ENCODE measurements at regions not wholly inside any gene's neighbourhood (a gene's known extent, or its start where the extent isn't known, plus 50 kb on each side); places are given as distances from the start of the nearest gene placed in this dataset.

- TF ChIP-seq CTCF (IDR thresholded peaks at IDR 0.05) (no peak), POLR2A (IDR thresholded peaks at IDR 0.05) (no peak)
Observed at GRCh38 chr6:91812596-91813274, 1225.9 kb upstream of the MAP3K7 start.

All from body of pancreas (tissue), 4 donors.